ENCODE measurements at regions not wholly inside any gene's neighbourhood (a gene's known extent, or its start where the extent isn't known, plus 50 kb on each side); places are given as distances from the start of the nearest gene placed in this dataset.

DNA sequence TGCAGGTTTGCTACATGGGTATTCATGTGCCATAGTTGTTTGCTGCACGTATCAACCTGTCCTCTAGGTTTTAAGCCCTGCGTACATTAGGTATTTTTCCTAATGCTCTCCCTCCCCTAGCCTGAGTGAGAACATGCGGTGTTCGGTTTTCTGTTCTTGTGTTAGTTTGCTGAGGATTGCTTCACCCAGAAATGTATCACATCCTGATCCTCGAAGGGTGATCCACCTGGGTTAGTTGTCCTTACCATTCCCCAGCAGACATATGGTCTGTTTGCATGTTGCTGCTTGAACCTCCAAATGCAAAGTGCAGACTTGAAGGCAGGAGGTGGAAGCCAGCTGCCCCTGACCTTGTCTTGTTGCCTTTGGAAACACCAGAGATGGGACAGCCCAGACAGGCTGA lies 161.5 kb upstream of the WDR1 start:
- peaks cover 0 to 10% (median 0%) of the 10 kb centered on the region in 4 donors for H3K4me1 ChIP-seq
- H3K27me3 ChIP-seq, result no peaks in the 10 kb centered on the region
- intact Hi-C loops (cut with DNase I; ENCODE audit: low total_unique reads), result no loop called here
- H3K36me3 ChIP-seq, result no peaks in the 10 kb centered on the region
- H3K9me3 ChIP-seq, result no peaks in the 10 kb centered on the region
- no peak overlapping the region for H3K4me3 ChIP-seq
- TF ChIP-seq, protein P1, sequence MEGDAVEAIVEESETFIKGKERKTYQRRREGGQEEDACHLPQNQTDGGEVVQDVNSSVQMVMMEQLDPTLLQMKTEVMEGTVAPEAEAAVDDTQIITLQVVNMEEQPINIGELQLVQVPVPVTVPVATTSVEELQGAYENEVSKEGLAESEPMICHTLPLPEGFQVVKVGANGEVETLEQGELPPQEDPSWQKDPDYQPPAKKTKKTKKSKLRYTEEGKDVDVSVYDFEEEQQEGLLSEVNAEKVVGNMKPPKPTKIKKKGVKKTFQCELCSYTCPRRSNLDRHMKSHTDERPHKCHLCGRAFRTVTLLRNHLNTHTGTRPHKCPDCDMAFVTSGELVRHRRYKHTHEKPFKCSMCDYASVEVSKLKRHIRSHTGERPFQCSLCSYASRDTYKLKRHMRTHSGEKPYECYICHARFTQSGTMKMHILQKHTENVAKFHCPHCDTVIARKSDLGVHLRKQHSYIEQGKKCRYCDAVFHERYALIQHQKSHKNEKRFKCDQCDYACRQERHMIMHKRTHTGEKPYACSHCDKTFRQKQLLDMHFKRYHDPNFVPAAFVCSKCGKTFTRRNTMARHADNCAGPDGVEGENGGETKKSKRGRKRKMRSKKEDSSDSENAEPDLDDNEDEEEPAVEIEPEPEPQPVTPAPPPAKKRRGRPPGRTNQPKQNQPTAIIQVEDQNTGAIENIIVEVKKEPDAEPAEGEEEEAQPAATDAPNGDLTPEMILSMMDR (IDR thresholded peaks at IDR 0.05), result no peak
- no peak overlapping the region for H3K27ac ChIP-seq
- DNase-seq, result no peak

DNA sequence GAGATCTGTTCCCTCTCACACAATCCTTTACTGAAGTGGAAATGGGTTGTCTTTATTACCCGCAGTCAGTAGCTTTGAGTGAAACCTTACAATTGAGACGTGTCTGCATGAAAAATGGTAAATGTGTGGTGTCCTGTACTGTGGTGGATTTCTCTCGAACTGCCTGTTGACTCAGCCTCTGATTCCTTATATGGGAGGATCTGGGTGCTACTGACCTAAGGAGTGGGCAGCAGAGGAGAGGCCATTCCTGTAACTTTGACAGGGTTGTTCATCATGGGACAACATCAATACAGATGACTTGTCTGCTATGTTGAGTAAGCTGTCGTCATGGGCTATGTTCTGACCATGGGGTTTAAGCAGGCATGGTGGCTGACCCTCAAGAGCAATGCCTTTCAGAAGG lies 159.6 kb upstream of the WDR1 start:
- no peaks in the 10 kb centered on the region for H3K4me1 ChIP-seq
- intact Hi-C loops (cut with DNase I; ENCODE audit: low total_unique reads), result no loop called here
- no peaks in the 10 kb centered on the region for H3K27me3 ChIP-seq
- DNase-seq, result no peak
- H3K27ac ChIP-seq, result no peak overlapping the region
- no peaks in the 10 kb centered on the region for H3K36me3 ChIP-seq
- no peak overlapping the region for H3K4me3 ChIP-seq
- no peaks in the 10 kb centered on the region for H3K9me3 ChIP-seq
- TF ChIP-seq, protein P1 (IDR thresholded peaks at IDR 0.05), result no peak

DNA sequence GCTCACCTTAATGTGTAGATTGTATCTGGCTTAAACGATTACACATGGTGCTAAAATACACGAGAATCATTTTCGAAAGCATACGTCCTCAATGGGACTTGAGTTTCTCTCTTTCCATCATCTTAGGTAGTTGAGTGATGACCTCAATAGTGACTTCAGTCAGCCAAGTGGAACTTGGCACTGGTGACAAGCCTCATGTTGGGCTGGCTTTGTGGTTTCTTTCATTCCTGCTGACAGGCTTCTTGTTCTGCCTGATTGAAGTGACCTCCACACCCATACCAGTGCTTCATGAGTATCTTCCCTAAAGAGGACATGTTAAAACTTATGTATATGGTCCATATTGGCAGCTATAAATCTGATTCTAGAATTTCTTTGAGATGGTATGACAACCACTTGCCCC lies 159.1 kb upstream of the WDR1 start:
- Histone ChIP-seq H3K36me3 (no peaks in the 10 kb centered on the region), H3K4me1 (no peaks in the 10 kb centered on the region), H3K4me3 (no peak overlapping the region), H3K27ac (no peak overlapping the region), H3K9me3 (no peaks in the 10 kb centered on the region), H3K27me3 (no peaks in the 10 kb centered on the region)
- no peak for DNase-seq
- intact Hi-C loops (cut with DNase I; ENCODE audit: low total_unique reads), result no loop called here
- TF ChIP-seq, protein P1 (IDR thresholded peaks at IDR 0.05), result no peak

DNA sequence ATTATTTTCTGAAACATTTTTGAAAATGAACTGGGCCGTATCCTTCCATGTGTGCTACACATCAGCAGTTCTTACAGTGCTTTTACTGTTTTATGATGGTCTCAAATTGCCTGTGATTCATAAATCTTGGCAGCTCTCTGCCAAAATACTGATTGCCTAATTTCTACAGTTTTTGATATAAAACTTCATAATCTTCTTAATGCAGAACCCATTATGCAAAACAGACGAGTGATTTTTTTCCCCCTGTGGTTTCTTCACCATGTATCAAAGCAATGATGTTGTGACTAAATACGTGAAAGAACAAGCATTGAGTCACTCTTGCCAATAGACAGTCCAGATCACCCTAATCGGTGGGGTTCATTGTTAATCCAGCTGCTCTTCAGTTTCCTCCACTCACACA lies 156.4 kb upstream of the WDR1 start:
- TF ChIP-seq, protein P1 (IDR thresholded peaks at IDR 0.05), result no peak
- H3K4me1 ChIP-seq, result no peaks in the 10 kb centered on the region
- no peaks in the 10 kb centered on the region for H3K27me3 ChIP-seq
- intact Hi-C loops (cut with DNase I; ENCODE audit: low total_unique reads), result no loop called here
- DNase-seq, result no peak
- no peak overlapping the region for H3K4me3 ChIP-seq
- no peaks in the 10 kb centered on the region for H3K36me3 ChIP-seq
- H3K27ac ChIP-seq, result no peak overlapping the region
- no peaks in the 10 kb centered on the region for H3K9me3 ChIP-seq

DNA sequence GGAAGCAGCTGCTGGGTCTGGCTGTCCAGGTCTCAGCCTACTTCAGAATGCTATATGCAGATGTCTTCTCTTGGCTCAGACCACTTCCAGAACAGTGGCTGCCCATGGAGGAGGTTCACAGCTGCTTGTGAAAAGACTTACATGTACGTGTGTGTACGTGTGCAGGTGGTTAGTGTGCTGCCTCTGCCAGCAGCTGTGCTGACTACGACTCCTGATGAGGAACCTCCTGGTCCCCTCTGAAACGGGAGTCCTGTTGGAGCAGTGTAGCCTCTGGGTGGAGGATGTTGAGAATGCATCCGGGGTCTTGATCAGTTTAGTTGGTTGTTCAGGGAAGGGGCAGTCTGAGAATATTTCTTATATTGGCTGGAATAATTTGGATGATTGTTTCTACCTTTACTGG lies 155.9 kb upstream of the WDR1 start:
- H3K27me3 ChIP-seq, result no peaks in the 10 kb centered on the region
- TF ChIP-seq, protein P1 (IDR thresholded peaks at IDR 0.05), result no peak
- no peak for DNase-seq
- H3K4me3 ChIP-seq, result no peak overlapping the region
- H3K36me3 ChIP-seq, result no peaks in the 10 kb centered on the region
- intact Hi-C loops (cut with DNase I; ENCODE audit: low total_unique reads), result no loop called here
- no peaks in the 10 kb centered on the region for H3K9me3 ChIP-seq
- H3K4me1 ChIP-seq, result no peaks in the 10 kb centered on the region
- H3K27ac ChIP-seq, result no peak overlapping the region

DNA sequence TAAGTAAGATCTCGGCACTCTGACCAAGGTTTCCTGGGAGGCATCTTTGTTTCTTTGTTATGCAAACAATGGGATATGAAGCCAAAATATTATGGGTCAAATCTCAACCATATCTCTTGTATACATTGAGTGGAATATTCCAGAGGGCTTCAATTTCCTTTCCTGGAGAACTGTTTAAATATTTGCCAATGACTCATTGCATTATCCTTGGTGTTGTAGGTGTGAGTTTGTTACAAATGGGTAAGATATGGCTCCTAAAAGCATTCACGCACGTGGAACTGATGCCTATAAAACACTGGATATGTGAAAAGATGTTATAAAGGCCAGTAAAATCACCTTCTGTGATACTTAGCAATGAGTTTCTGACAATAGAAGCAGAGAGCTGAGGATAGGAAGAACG lies 150.5 kb upstream of the WDR1 start:
- DNase-seq, result no peak

More for the DNA sequence above, 150.5 kb upstream of the WDR1 start:
- no peak overlapping the region for H3K27ac ChIP-seq
- TF ChIP-seq, protein P1 (IDR thresholded peaks at IDR 0.05), result no peak
- no peaks in the 10 kb centered on the region for H3K27me3 ChIP-seq
- intact Hi-C loops (cut with DNase I; ENCODE audit: low total_unique reads), result no loop called here
- H3K4me3 ChIP-seq, result no peak overlapping the region
- H3K9me3 ChIP-seq, result no peaks in the 10 kb centered on the region
- H3K36me3 ChIP-seq, result no peaks in the 10 kb centered on the region
- H3K4me1 ChIP-seq, result no peaks in the 10 kb centered on the region

Data from tibial artery (tissue), 4 donors.